Nephron (organoid): ENCODE measurements at regions not wholly inside any gene's neighbourhood (a gene's known extent, or its start where the extent isn't known, plus 50 kb on each side); places are given as distances from the start of the nearest gene placed in this dataset.
A peak's percentile ranks its signal among the peaks of the same experiment; 100 is the strongest.

Experiments used
- H3K27ac Mint-ChIP-seq, 3 experiments: 2 replicates each; pipeline ENCODE4 v1.8.0; 2020; ENCODE audit warnings: mixed read lengths in 3 of 3, mild to moderate bottlenecking in 2 of 3, moderate library complexity in 1 of 3
- H3K27me3 Mint-ChIP-seq: 2 replicates; pipeline ENCODE4 v1.8.0; 2021; ENCODE audit warnings: low read depth, mild to moderate bottlenecking, moderate library complexity, mixed read lengths
- H3K36me3 Mint-ChIP-seq: 2 replicates; pipeline ENCODE4 v1.8.0; 2020; ENCODE audit warnings: low read depth, mixed read lengths
- H3K4me1 Mint-ChIP-seq: 2 replicates; pipeline ENCODE4 v1.8.0; 2020; ENCODE audit warnings: mixed read lengths
- H3K4me3 Mint-ChIP-seq, 3 experiments: 2 replicates each; pipeline ENCODE4 v1.8.0; 2020; ENCODE audit warnings: mild to moderate bottlenecking in 3 of 3, mixed read lengths in 3 of 3, moderate library complexity in 2 of 3
- H3K9me3 Mint-ChIP-seq: 2 replicates; pipeline ENCODE4 v1.8.0; 2020; ENCODE audit warnings: mixed read lengths
- TF ChIP-seq, protein P1 (sequence below), 3 experiments: fragments of 200-600 bp; sonication (generic); IDR thresholded peaks; one replicate each; pipeline ENCODE4 v1.5.0; 2021; ENCODE audit warnings: antibody characterized with exemption in 3 of 3; ENCODE audit not compliant: unreplicated experiment in 3 of 3

DNA sequence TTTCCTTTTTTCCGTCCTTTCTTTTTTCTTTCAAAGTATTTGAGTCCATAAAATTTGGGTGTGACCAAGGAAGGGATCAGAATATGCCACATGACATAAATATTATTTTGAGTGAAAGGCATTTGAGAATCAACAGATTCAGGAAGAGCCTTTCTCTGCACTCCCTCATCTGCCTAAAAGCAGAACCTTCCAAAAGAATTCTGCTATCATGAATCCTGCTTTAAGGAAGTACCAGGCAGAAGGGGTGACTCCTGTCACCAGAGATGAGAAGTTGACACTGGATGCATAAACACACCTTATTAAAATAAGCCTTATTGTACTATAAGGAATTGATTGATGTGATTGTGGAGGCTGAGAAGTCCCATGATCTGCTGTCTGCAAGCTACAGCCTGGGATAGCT lies 196.7 kb downstream of the SREK1 start:
- peaks cover 4% of the 10 kb centered on the region for H3K27me3 Mint-ChIP-seq
- H3K4me3 Mint-ChIP-seq = no peak overlapping the region
- TF ChIP-seq, protein P1, sequence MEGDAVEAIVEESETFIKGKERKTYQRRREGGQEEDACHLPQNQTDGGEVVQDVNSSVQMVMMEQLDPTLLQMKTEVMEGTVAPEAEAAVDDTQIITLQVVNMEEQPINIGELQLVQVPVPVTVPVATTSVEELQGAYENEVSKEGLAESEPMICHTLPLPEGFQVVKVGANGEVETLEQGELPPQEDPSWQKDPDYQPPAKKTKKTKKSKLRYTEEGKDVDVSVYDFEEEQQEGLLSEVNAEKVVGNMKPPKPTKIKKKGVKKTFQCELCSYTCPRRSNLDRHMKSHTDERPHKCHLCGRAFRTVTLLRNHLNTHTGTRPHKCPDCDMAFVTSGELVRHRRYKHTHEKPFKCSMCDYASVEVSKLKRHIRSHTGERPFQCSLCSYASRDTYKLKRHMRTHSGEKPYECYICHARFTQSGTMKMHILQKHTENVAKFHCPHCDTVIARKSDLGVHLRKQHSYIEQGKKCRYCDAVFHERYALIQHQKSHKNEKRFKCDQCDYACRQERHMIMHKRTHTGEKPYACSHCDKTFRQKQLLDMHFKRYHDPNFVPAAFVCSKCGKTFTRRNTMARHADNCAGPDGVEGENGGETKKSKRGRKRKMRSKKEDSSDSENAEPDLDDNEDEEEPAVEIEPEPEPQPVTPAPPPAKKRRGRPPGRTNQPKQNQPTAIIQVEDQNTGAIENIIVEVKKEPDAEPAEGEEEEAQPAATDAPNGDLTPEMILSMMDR (IDR thresholded peaks at IDR 0.05; ENCODE audit: unreplicated experiment in 3 of 3) = no peak
- H3K36me3 Mint-ChIP-seq = no peaks in the 10 kb centered on the region
- no peak overlapping the region for H3K27ac Mint-ChIP-seq
- peaks cover 20% of the 10 kb centered on the region for H3K4me1 Mint-ChIP-seq
- no peaks in the 10 kb centered on the region for H3K9me3 Mint-ChIP-seq

DNA sequence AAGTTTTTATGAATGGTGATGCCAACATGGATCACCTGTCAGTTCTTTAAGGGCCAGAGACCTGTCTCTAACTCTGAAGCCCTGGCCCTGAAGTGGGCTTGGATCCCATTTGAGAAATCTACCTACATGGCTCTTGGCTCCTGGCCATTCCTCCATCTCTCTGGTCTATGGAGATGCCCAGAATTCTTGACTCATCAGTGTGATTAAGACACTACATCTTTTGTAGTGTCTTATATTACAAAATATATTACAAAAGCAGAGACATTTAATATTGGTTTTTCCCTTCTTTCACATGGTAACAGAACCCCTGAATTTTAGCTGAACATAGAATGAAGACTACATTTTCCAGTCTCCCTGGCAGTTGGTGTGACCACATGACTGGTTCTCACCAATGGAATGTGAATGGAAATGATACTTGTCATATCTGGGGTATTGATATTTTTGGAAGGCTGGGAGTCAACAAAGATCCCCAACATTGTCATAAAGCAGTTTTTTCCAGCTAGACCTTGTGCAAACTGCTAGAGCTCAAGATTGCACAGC lies 198.3 kb downstream of the SREK1 start:
- Mint-ChIP-seq H3K9me3 (no peaks in the 10 kb centered on the region), H3K4me1 (peaks cover 10% of the 10 kb centered on the region), H3K27me3 (peaks cover 7% of the 10 kb centered on the region), H3K27ac (no peak overlapping the region), H3K36me3 (no peaks in the 10 kb centered on the region), H3K4me3 (no peak overlapping the region)
- TF ChIP-seq, protein P1 (IDR thresholded peaks at IDR 0.05; ENCODE audit: unreplicated experiment in 3 of 3) = no peak

DNA sequence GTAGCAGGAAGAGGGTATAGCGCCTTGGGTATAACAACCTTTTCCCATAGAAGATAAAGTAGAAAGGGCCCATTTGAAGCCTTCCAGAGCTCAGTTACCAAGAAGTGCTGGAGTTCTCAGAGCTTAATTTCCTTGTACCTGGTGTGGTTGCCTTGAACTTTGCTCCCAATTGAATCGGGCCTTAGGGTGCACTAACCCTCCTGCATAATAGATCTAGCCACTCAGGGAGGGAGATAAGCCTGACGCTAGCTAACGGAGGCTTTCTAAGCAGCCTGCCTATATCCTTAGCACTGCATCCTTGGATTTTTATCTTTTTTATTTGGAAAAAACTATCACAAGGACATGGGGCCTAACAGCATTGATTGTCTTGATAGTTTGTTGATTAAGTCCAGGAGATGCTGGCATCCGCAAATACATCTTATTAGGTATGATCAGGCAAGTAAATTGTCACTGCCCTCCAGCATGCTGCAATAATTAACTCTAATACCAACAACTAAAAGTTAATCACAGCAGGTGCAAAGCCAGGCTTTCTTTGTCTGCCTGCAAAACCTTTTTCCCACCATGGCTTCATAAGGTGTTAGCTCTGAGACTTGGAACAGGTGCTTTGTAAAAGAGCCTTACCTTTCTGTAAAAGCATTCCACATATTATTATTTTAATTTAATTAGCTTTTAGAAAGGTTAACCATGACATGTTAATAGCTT lies 199.4 kb downstream of the SREK1 start:
- H3K27me3 Mint-ChIP-seq = peaks cover 7% of the 10 kb centered on the region
- H3K27ac Mint-ChIP-seq = peak overlapping the region in 1 of 3 experiments; percentile 52
- H3K9me3 Mint-ChIP-seq = no peaks in the 10 kb centered on the region

DNA sequence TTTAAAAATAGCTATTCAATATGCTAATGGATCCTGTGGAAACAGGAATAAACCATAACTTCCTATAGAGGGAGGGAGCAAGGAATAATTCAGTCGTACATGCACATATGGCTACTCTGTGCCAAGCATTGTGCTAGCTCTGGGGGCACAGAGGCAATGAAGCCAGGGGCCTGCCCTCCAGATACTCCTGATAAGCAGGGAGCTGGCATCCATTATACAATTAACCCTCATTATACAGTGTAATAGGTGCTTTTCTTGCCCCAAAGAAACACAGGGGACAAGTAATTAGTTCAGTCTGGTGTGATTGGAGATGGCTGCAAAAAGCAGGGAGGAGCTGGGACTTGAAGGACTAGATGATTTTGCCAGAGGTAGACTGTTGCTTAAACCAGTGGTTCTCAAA lies 200.4 kb downstream of the SREK1 start:
- Mint-ChIP-seq H3K4me1 (no peaks in the 10 kb centered on the region), H3K27ac (peak overlapping the region in 1 of 3 experiments; percentile 81), H3K9me3 (no peaks in the 10 kb centered on the region), H3K36me3 (no peaks in the 10 kb centered on the region), H3K27me3 (peaks cover 7% of the 10 kb centered on the region), H3K4me3 (no peak overlapping the region)
- TF ChIP-seq, protein P1 (IDR thresholded peaks at IDR 0.05; ENCODE audit: unreplicated experiment in 3 of 3) = no peak

More for the DNA sequence above, 199.4 kb downstream of the SREK1 start:
- H3K4me3 Mint-ChIP-seq = no peak overlapping the region
- H3K4me1 Mint-ChIP-seq = no peaks in the 10 kb centered on the region
- TF ChIP-seq, protein P1 (IDR thresholded peaks at IDR 0.05; ENCODE audit: unreplicated experiment in 3 of 3) = no peak
- H3K36me3 Mint-ChIP-seq = no peaks in the 10 kb centered on the region

DNA sequence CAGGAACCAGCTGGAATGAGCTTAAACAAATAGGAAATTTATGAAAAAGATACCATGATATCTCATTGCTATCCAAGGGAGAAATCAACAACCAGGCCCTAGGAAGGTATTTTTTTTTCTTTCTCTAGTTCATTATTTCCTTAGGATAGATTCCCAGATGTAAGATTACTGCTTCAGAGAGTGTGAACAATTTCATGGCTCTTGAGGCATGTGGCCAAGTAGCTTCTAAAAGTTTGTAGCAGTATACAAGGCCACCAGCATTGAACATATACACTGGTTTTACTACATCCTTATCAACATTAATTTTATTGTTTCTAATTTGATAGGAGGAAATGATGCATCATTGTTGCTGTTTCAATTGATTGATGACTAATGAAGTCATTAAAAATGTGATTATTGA lies 201.2 kb downstream of the SREK1 start:
- TF ChIP-seq, protein P1 (IDR thresholded peaks at IDR 0.05; ENCODE audit: unreplicated experiment in 3 of 3) = no peak
- no peaks in the 10 kb centered on the region for H3K9me3 Mint-ChIP-seq
- H3K4me3 Mint-ChIP-seq = no peak overlapping the region
- peak overlapping the region in 1 of 3 experiments; percentile 81 for H3K27ac Mint-ChIP-seq
- H3K36me3 Mint-ChIP-seq = no peaks in the 10 kb centered on the region
- no peaks in the 10 kb centered on the region for H3K4me1 Mint-ChIP-seq
- peaks cover 7% of the 10 kb centered on the region for H3K27me3 Mint-ChIP-seq

DNA sequence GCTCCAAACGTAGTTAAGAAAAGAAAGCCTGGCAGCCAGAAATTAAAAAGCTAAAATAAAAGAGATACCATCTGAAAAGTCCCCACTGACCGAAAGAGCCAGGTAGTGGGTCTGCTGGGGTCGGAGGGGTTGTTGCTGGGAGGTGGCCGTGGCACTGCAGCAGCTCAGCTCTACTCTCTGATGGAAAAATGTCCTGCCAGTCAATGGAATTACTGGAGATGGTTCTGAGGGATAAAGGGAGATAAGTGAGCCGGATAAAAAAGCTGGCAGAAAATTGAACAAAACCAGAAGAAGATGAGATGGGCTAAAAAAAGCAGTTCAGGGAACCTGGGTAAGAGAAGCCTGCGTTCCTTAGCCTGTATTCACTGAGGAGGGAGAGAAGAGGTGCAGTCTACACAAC lies 202.8 kb downstream of the SREK1 start:
- Mint-ChIP-seq H3K27ac (no peak overlapping the region), H3K4me3 (no peak overlapping the region), H3K9me3 (no peaks in the 10 kb centered on the region), H3K27me3 (peaks cover 3% of the 10 kb centered on the region), H3K36me3 (no peaks in the 10 kb centered on the region), H3K4me1 (no peaks in the 10 kb centered on the region)
- TF ChIP-seq, protein P1 (IDR thresholded peaks at IDR 0.05; ENCODE audit: unreplicated experiment in 3 of 3) = no peak
